Keratinocyte (primary cell): ENCODE measurements at regions not wholly inside any gene's neighbourhood (a gene's known extent, or its start where the extent isn't known, plus 50 kb on each side); places are given as distances from the start of the nearest gene placed in this dataset.

Experiments
- CTCF ChIP-seq, 3 experiments: IDR thresholded peaks in 1 of 3; conservative IDR thresholded peaks in 1 of 3; optimal IDR thresholded peaks in 1 of 3; 2 replicates in 2 of 3; 3 replicates in 1 of 3; pipeline versions ENCODE3 to v1.5.1; 2011; ENCODE audit warnings: low read length in 3 of 3, mild to moderate bottlenecking in 3 of 3, moderate library complexity in 2 of 3, control low read depth in 1 of 3, inconsistent platforms in 1 of 3; ENCODE audit not compliant: insufficient read depth in 2 of 3; ENCODE audit errors: extremely low read depth in 1 of 3
- EZH2 ChIP-seq: IDR thresholded peaks from one replicate; pipeline ENCODE4 v1.6.1; 2012; ENCODE audit warnings: inconsistent platforms, mild to moderate bottlenecking, low read length, moderate library complexity

GRCh38 chr2:39871291-39871761 is 92.3 kb upstream of the THUMPD2 start:
- no peak for TF ChIP-seq CTCF (optimal IDR thresholded peaks at IDR 0.05 in 1 of 3, IDR thresholded peaks at IDR 0.05 in 1 of 3, conservative IDR thresholded peaks at IDR 0.05 in 1 of 3; ENCODE audit: extremely low read depth in 1 of 3, insufficient read depth in 2 of 3, low read length in 3 of 3)
- TF ChIP-seq EZH2 = no peak
